Left cardiac atrium (tissue), 4 donors: ENCODE measurements at regions not wholly inside any gene's neighbourhood (a gene's known extent, or its start where the extent isn't known, plus 50 kb on each side); places are given as distances from the start of the nearest gene placed in this dataset.
"Not testable (repeated sequence)": the region's sequence is repeated elsewhere in the genome, so short reads cannot be mapped to it uniquely, and the experiment has no call there.

ENCODE experiments used
- ATAC-seq, 2 donors: fragments of 200-7000 bp; cut with Tn5 transposase; one replicate each; pipeline ENCODE4 v1.9.1; 2020; ENCODE audit warnings: mild to moderate bottlenecking in 2 of 2, moderate library complexity in 2 of 2
- DNase-seq: peaks from one replicate; pipeline ENCODE4 v3.0.0-alpha.2; 2020
- intact Hi-C, 2 donors: fragments of 100-400 bp; cut with DNase I; formaldehyde crosslinking; loops; one replicate each; pipeline versions ENCODE4 v1.14.1 to v1.15.1; 2022 to 2023
- donor health status: DM: no; HTN: yes; CAD: no.
- donor health status: DM: no; HTN: yes; CAD: no; lungs with severe emphysema.
- donor health status: DM: yes; HTN: yes; CAD: no.
- donor health status: Dilated cardiomyopathy.

- DNase-seq, ATAC-seq, intact Hi-C loops: not testable (repeated sequence)
These were observed 198.0 kb downstream of the MEIS1 start for GRCh38 chr2:66632882-66633281.

GRCh38 chr2:66633631-66634030, 198.7 kb downstream of the MEIS1 start:
- intact Hi-C loops: no loop called here
- ATAC-seq (no peak), DNase-seq (no peak)

GRCh38 chr2:66634784-66635183, 199.9 kb downstream of the MEIS1 start:
- no peak for DNase-seq
- ATAC-seq: no peak
- intact Hi-C loops: no loop called here

GRCh38 chr2:66641685-66642084, 206.8 kb downstream of the MEIS1 start:
- intact Hi-C loops: no loop called here
- DNase-seq (no peak), ATAC-seq (no peak)

- DNase-seq, ATAC-seq, intact Hi-C loops: not testable (repeated sequence)
These were observed 213.2 kb downstream of the MEIS1 start for GRCh38 chr2:66648081-66648480.

- intact Hi-C loops: no loop called here
- DNase-seq (no peak), ATAC-seq (no peak)
These were observed 214.1 kb downstream of the MEIS1 start for GRCh38 chr2:66649006-66649405.

- ATAC-seq: no peak
- intact Hi-C loops: no loop called here
- no peak for DNase-seq
These were observed 216.4 kb downstream of the MEIS1 start for GRCh38 chr2:66651295-66651694.

GRCh38 chr2:66660804-66661203, 225.9 kb downstream of the MEIS1 start:
- intact Hi-C loops: no loop called here
- ATAC-seq: no peak
- no peak for DNase-seq

- DNase-seq (no peak), ATAC-seq (no peak)
- intact Hi-C loops: no loop called here
These were observed 226.6 kb downstream of the MEIS1 start for GRCh38 chr2:66661253-66662173.

- DNase-seq (no peak), ATAC-seq (no peak)
- intact Hi-C loops: no loop called here
These were observed 230.4 kb downstream of the MEIS1 start for GRCh38 chr2:66665124-66665984.

- intact Hi-C loops: no loop called here
- ATAC-seq (no peak), DNase-seq (no peak)
These were observed 232.4 kb downstream of the MEIS1 start for GRCh38 chr2:66667301-66667700.

- no peak for ATAC-seq
- DNase-seq: no peak
- intact Hi-C loops: no loop called here
These were observed 238.4 kb downstream of the MEIS1 start for GRCh38 chr2:66673286-66673685.

- intact Hi-C loops: no loop called here
- no peak for DNase-seq
- ATAC-seq: no peak
These were observed 239.2 kb downstream of the MEIS1 start for GRCh38 chr2:66674087-66674486.

GRCh38 chr2:66675591-66675990, 240.7 kb downstream of the MEIS1 start:
- intact Hi-C loops: no loop called here
- ATAC-seq: no peak
- DNase-seq: no peak

GRCh38 chr2:66679442-66679841, 244.5 kb downstream of the MEIS1 start:
- no peak for ATAC-seq

GRCh38 chr2:66682476-66682875, 247.6 kb downstream of the MEIS1 start:
- no peak for ATAC-seq
- no peak for DNase-seq
- intact Hi-C loops: no loop called here

More at GRCh38 chr2:66679442-66679841, 244.5 kb downstream of the MEIS1 start:
- intact Hi-C loops: no loop called here
- DNase-seq: no peak

- ATAC-seq (no peak), DNase-seq (no peak)
- intact Hi-C loops: no loop called here
These were observed 248.1 kb downstream of the MEIS1 start for GRCh38 chr2:66683064-66683463.

GRCh38 chr2:66683599-66683998, 248.7 kb downstream of the MEIS1 start:
- intact Hi-C loops: no loop called here
- DNase-seq: peak; percentile 24
- ATAC-seq: peak; percentile 63 to 65

- DNase-seq: no peak
- intact Hi-C loops: no loop called here
These were observed 249.4 kb downstream of the MEIS1 start for GRCh38 chr2:66684289-66684688.

GRCh38 chr2:66686755-66687154, 251.8 kb downstream of the MEIS1 start:
- no peak for ATAC-seq
- intact Hi-C loops: no loop called here
- no peak for DNase-seq

More at GRCh38 chr2:66684289-66684688, 249.4 kb downstream of the MEIS1 start:
- no peak for ATAC-seq
